Suprapubic skin (tissue), 4 donors: ENCODE measurements at regions not wholly inside any gene's neighbourhood (a gene's known extent, or its start where the extent isn't known, plus 50 kb on each side); places are given as distances from the start of the nearest gene placed in this dataset.

Experiments used
- DNase-seq, 2 donors: peaks; one replicate each; pipeline ENCODE4 v3.0.0-alpha.2; 2019; ENCODE audit warnings: low spot score in 2 of 2
- H3K27ac ChIP-seq: fragments of 200-600 bp; sonication (generic); one replicate; pipeline ENCODE4 v1.5.1; 2019
- H3K27me3 ChIP-seq: fragments of 200-600 bp; sonication (generic); one replicate; pipeline ENCODE4 v1.5.1; 2019
- H3K36me3 ChIP-seq: fragments of 200-600 bp; sonication (generic); one replicate; pipeline ENCODE4 v1.5.1; 2019
- H3K4me1 ChIP-seq: fragments of 200-600 bp; sonication (generic); one replicate; pipeline ENCODE4 v1.5.1; 2019
- H3K4me3 ChIP-seq: fragments of 200-600 bp; sonication (generic); one replicate; pipeline ENCODE4 v1.5.1; 2019; ENCODE audit warnings: mild to moderate bottlenecking
- H3K9me3 ChIP-seq: fragments of 200-600 bp; sonication (generic); one replicate; pipeline ENCODE4 v1.5.1; 2019
- EP300 ChIP-seq: sonication (generic); formaldehyde crosslinking; IDR thresholded peaks from one replicate; pipeline ENCODE4 v1.6.1; 2017; ENCODE audit warnings: antibody characterized with exemption
- POLR2A ChIP-seq, 2 donors: fragments of 450-650 bp; IDR thresholded peaks; one replicate each; pipeline ENCODE4 v1.6.1; 2017; ENCODE audit warnings: antibody characterized with exemption in 2 of 2, mild to moderate bottlenecking in 2 of 2, moderate library complexity in 2 of 2
- POLR2AphosphoS5 ChIP-seq, 3 donors: sonication (generic); formaldehyde crosslinking; IDR thresholded peaks; one replicate each; pipeline ENCODE4 v1.6.1; 2017; ENCODE audit warnings: antibody characterized with exemption in 3 of 3
- WGBS: methylation state at CpG from one replicate; pipeline ENCODE4 v1.1.5; 2018; 5-methylcytosine and 5-hydroxymethylcytosine counted together
- TF ChIP-seq, protein P1 (sequence below), 2 donors: fragments of 200-600 bp in 1 of 2; fragments of 450-650 bp in 1 of 2; sonication (generic) in 1 of 2; IDR thresholded peaks; one replicate each; pipeline ENCODE4 v1.5.1; 2016 to 2019; ENCODE audit warnings: antibody characterized with exemption in 2 of 2, mild to moderate bottlenecking in 1 of 2, moderate library complexity in 1 of 2

DNA sequence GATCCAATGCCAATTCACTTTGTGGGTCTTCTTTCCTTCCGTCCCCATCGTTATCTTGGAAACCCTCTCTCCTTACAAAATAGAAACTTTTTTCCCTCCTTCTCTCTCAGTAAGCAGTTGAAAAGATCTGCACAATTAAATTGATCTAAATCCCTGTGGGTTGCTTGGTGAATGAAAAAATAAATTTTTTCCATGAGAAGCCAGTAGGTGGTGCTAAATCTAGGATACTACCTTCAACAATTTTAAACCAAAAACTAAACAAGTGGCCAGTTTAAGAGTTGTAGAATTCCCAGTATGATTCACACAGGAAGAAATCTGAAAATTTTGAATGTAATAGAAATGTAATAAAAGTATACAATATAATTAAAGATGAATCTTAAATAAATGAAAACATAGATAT, 990.3 kb upstream of the ZNF722 start:
- 36% methylated on average over 2 of the region's 2 CpGs for WGBS
- no peak for DNase-seq
- H3K27me3 ChIP-seq = no peaks in the 10 kb centered on the region
- H3K4me3 ChIP-seq = no peak overlapping the region
- no peak overlapping the region for H3K27ac ChIP-seq
- no peaks in the 10 kb centered on the region for H3K36me3 ChIP-seq
- TF ChIP-seq, protein P1, sequence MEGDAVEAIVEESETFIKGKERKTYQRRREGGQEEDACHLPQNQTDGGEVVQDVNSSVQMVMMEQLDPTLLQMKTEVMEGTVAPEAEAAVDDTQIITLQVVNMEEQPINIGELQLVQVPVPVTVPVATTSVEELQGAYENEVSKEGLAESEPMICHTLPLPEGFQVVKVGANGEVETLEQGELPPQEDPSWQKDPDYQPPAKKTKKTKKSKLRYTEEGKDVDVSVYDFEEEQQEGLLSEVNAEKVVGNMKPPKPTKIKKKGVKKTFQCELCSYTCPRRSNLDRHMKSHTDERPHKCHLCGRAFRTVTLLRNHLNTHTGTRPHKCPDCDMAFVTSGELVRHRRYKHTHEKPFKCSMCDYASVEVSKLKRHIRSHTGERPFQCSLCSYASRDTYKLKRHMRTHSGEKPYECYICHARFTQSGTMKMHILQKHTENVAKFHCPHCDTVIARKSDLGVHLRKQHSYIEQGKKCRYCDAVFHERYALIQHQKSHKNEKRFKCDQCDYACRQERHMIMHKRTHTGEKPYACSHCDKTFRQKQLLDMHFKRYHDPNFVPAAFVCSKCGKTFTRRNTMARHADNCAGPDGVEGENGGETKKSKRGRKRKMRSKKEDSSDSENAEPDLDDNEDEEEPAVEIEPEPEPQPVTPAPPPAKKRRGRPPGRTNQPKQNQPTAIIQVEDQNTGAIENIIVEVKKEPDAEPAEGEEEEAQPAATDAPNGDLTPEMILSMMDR (IDR thresholded peaks at IDR 0.05) = no peak
- no peak for TF ChIP-seq POLR2AphosphoS5 (IDR thresholded peaks at IDR 0.05)
- TF ChIP-seq POLR2A (IDR thresholded peaks at IDR 0.05) = no peak
- no peak for TF ChIP-seq EP300
- peaks cover 6% of the 10 kb centered on the region for H3K9me3 ChIP-seq
- no peaks in the 10 kb centered on the region for H3K4me1 ChIP-seq

DNA sequence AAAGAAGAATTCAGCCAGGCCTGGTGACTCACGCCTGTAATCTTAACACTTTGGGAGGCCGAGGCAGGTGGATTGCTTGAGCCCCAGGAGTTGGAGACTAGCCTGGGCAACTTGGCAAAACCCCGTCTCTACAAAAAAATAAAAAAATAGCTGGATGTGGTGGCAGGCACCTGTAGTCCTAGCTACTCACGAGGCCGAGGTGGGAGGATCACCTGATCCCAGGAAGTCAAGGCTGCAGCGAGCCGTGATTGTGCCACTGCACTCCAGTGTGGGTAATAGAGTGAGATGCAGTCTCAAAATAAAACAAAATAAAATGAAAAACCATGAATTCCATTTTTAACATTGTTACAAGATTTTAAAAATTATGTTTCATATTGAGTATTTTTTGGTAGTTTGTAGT, 988.9 kb upstream of the ZNF722 start:
- TF ChIP-seq, protein P1 (IDR thresholded peaks at IDR 0.05) = no peak
- no peak for TF ChIP-seq POLR2AphosphoS5 (IDR thresholded peaks at IDR 0.05)
- TF ChIP-seq EP300 = no peak
- no peak for DNase-seq
- Histone ChIP-seq H3K27ac (no peak overlapping the region), H3K9me3 (peaks cover 6% of the 10 kb centered on the region), H3K36me3 (no peaks in the 10 kb centered on the region), H3K27me3 (no peaks in the 10 kb centered on the region), H3K4me1 (no peaks in the 10 kb centered on the region), H3K4me3 (no peak overlapping the region)
- 66% methylated on average over 7 of the region's 7 CpGs for WGBS

DNA sequence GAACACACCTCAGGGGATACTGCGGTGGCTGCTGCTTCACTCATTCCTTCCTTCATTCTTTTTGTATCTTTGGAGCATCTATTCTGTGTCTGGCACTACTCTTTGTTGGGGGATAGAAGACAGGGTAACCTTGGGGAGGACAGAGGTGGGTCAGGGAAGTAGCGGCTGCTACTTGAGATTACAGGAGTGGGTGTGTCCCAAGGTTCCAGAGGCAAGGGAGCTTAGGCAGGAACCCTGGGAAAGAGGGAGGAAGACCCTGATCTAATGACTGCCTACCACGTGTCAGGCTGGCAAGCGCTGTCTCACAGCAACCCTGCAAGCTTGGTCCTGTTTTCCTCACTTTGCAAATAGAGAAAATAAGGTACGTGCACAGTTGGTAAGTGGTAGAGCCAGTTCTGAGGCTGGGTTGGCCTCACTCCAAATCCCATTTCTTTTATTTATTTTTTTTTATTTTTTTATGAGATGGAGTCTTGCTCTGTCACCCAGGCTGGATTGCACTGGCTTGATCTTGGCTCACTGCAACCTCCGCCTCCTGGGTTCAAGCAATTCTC, 985.9 kb upstream of the ZNF722 start:
- Histone ChIP-seq H3K36me3 (no peaks in the 10 kb centered on the region), H3K4me3 (no peak overlapping the region), H3K27me3 (no peaks in the 10 kb centered on the region), H3K27ac (no peak overlapping the region), H3K9me3 (peaks cover 6% of the 10 kb centered on the region), H3K4me1 (no peaks in the 10 kb centered on the region)
- 51% methylated on average over 6 of the region's 6 CpGs for WGBS
- no peak for TF ChIP-seq EP300
- TF ChIP-seq, protein P1 (IDR thresholded peaks at IDR 0.05) = no peak
- TF ChIP-seq POLR2AphosphoS5 (IDR thresholded peaks at IDR 0.05) = no peak
- no peak for TF ChIP-seq POLR2A (IDR thresholded peaks at IDR 0.05)
- no peak for DNase-seq

DNA sequence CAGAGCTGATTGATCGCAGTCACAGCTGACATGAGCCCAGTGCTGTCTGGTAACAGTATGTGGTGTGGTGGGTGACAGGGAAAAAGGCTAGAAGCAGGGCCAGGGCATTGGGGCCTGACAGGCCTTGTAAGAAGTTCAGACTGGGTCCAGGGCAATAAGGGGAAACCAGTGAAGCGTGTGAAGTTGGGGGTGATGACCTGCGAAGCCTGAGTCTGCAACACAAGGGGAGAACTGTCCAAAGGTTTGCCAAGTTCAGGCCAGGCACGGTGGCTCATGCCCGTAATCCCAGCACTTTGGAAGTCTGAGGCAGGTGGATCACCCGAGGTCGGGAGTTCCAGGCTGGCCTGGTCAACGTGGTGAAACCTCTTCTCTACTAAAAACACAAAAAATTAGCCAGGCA, 983.9 kb upstream of the ZNF722 start:
- H3K9me3 ChIP-seq = peaks cover 6% of the 10 kb centered on the region
- no peak for DNase-seq
- 80% methylated on average over 8 of the region's 8 CpGs for WGBS

DNA sequence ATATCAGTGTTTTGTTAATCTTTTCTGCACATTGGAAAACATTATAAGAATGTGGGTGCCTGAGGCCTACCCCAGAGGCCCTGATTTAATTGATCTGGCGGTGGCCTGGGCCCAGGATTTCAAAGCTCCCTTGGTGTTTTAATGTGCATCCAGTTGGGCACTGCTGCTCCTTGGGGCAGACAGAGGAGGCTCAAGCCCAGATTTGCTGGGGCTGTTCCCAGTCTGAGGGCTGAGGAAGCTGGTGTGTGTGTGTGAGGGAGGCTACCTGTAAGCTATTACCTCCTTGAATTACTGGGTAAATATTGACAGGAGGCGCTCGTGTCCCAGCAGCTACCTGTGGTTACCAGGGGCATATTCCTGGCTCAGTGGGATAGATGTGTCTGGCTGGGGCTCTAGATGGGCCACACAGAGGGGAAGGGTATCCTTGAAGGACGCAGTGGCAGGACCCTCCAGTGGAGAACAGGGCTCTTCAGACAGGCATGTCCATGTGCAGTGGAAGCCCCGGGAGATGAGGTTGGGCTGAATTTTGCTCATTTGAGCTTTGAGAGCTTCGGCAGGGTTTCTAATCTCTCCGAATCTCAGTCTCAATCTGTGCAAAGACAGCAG, 975.4 kb upstream of the ZNF722 start:
- 88% methylated on average over 5 of the region's 7 CpGs for WGBS
- Histone ChIP-seq H3K9me3 (peaks cover 10% of the 10 kb centered on the region), H3K4me3 (no peak overlapping the region), H3K36me3 (no peaks in the 10 kb centered on the region), H3K27ac (no peak overlapping the region), H3K27me3 (no peaks in the 10 kb centered on the region), H3K4me1 (no peaks in the 10 kb centered on the region)
- no peak for DNase-seq
- TF ChIP-seq POLR2AphosphoS5 (IDR thresholded peaks at IDR 0.05) (no peak), POLR2A (IDR thresholded peaks at IDR 0.05) (no peak), EP300 (no peak)
- TF ChIP-seq, protein P1 (IDR thresholded peaks at IDR 0.05) = no peak

More for the DNA sequence above, 983.9 kb upstream of the ZNF722 start:
- no peaks in the 10 kb centered on the region for H3K4me1 ChIP-seq
- H3K27me3 ChIP-seq = no peaks in the 10 kb centered on the region
- H3K4me3 ChIP-seq = no peak overlapping the region
- H3K27ac ChIP-seq = no peak overlapping the region
- TF ChIP-seq POLR2A (IDR thresholded peaks at IDR 0.05) (no peak), POLR2AphosphoS5 (IDR thresholded peaks at IDR 0.05) (no peak), EP300 (no peak)
- TF ChIP-seq, protein P1 (IDR thresholded peaks at IDR 0.05) = no peak
- H3K36me3 ChIP-seq = no peaks in the 10 kb centered on the region
